ENCODE measurements at regions not wholly inside any gene's neighbourhood (a gene's known extent, or its start where the extent isn't known, plus 50 kb on each side); places are given as distances from the start of the nearest gene placed in this dataset.

DNA sequence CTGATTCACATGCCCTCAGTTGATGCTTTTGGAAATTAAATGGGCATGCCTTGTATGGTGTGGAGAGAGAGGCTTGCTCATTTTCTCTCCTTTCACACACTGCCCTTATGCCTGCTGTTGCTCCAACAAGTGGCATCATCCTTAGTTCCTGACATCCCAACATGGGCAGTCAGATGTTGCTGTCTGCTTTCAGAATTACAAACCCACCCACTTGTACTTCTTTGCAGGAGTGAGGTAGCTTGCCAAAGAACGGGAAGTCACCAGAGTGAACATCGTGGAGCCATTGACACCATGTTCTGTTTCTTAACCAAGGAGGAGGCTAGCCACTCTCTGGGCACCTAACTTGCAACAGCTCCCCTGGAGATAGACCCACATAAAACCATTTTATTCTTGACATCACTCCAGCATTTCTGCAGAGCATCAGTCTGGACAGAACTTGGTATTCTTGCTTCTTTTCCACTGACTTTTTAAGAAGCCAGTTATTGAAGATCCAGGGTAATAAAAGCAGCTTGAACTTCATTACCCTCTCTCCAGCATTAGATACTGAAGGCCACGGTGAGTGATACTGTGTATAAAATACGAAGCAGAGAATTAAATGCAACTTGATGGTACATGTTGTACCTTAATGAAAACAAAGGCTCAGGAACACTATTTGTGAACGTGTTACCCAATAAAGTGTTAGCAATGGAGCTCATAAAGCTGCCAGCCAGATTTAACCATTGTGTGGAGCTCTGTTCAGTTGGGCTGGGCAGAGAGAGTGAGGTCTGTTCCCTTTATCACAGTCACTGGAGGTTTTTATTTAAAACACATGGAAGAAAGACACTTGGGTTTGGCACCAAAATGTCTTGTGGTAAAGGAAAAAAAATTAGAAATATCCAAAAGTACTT is 195.8 kb upstream of the HABP2 start:
- DNase-seq (ENCODE audit: low read depth in 1 of 2, low spot score in 1 of 2), result peak in 1 of 2 donors; percentile 14
- no peaks in the 10 kb centered on the region for H3K36me3 ChIP-seq

GRCh38 chr10:113357681-113358300 is 195.1 kb upstream of the HABP2 start:
- Histone ChIP-seq H3K4me1 (ENCODE audit: low read depth) (no peaks in the 10 kb centered on the region), H3K9me3 (ENCODE audit: low read depth) (no peaks in the 10 kb centered on the region), H3K27ac (no peak overlapping the region), H3K36me3 (no peaks in the 10 kb centered on the region), H3K27me3 (no peaks in the 10 kb centered on the region), H3K4me3 (no peak overlapping the region)
- DNase-seq (ENCODE audit: low read depth in 1 of 2, low spot score in 1 of 2), result no peak
- TF ChIP-seq CTCF (IDR thresholded peaks at IDR 0.05; ENCODE audit: low read depth, low read length), result no peak

More for the DNA sequence above, 195.8 kb upstream of the HABP2 start:
- TF ChIP-seq CTCF (IDR thresholded peaks at IDR 0.05; ENCODE audit: low read depth, low read length), result no peak
- Histone ChIP-seq H3K27me3 (no peaks in the 10 kb centered on the region), H3K27ac (no peak overlapping the region), H3K4me3 (no peak overlapping the region), H3K4me1 (ENCODE audit: low read depth) (no peaks in the 10 kb centered on the region), H3K9me3 (ENCODE audit: low read depth) (no peaks in the 10 kb centered on the region)

GRCh38 chr10:113359655-113360054 is 193.2 kb upstream of the HABP2 start:
- Histone ChIP-seq H3K4me1 (ENCODE audit: low read depth) (no peaks in the 10 kb centered on the region), H3K27ac (no peak overlapping the region), H3K4me3 (no peak overlapping the region), H3K27me3 (no peaks in the 10 kb centered on the region), H3K36me3 (no peaks in the 10 kb centered on the region), H3K9me3 (ENCODE audit: low read depth) (no peaks in the 10 kb centered on the region)
- DNase-seq (ENCODE audit: low read depth in 1 of 2, low spot score in 1 of 2), result no peak
- TF ChIP-seq CTCF (IDR thresholded peaks at IDR 0.05; ENCODE audit: low read depth, low read length), result no peak

GRCh38 chr10:113360870-113361269 is 192.0 kb upstream of the HABP2 start:
- TF ChIP-seq CTCF (IDR thresholded peaks at IDR 0.05; ENCODE audit: low read depth, low read length), result no peak
- Histone ChIP-seq H3K27me3 (no peaks in the 10 kb centered on the region), H3K4me1 (ENCODE audit: low read depth) (no peaks in the 10 kb centered on the region), H3K36me3 (no peaks in the 10 kb centered on the region), H3K27ac (no peak overlapping the region), H3K4me3 (no peak overlapping the region), H3K9me3 (ENCODE audit: low read depth) (no peaks in the 10 kb centered on the region)
- DNase-seq (ENCODE audit: low read depth in 1 of 2, low spot score in 1 of 2), result peak in 1 of 2 donors; percentile 20

DNA sequence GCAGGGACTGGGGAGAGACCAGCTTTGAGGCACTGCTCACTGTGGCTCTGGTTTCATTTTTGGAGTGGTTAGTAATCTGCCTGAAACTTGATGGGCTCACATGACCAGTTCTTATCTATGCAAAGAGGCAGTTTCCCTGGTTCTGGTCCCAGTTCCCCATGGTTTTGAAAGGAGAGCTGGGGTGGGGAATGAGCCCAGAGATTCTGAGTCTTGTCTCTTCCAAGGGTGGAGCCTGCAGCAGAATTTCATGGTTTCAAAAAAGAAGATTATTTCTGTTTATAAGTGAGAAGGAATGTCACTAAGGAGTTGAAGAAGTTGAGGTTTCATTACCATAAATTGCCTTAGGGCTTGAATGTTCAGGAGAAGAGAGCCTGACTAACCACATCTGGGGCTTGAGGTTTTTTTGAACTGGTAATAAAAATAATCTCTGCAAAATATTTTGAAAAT is 190.2 kb upstream of the HABP2 start:
- no peak for TF ChIP-seq CTCF (IDR thresholded peaks at IDR 0.05; ENCODE audit: low read depth, low read length)
- H3K4me1 ChIP-seq (ENCODE audit: low read depth), result no peaks in the 10 kb centered on the region
- no peak overlapping the region for H3K27ac ChIP-seq
- no peaks in the 10 kb centered on the region for H3K36me3 ChIP-seq
- no peaks in the 10 kb centered on the region for H3K27me3 ChIP-seq
- no peak overlapping the region for H3K4me3 ChIP-seq
- H3K9me3 ChIP-seq (ENCODE audit: low read depth), result no peaks in the 10 kb centered on the region
- DNase-seq (ENCODE audit: low read depth in 1 of 2, low spot score in 1 of 2), result peak in 1 of 2 donors; percentile 37
